Nephron (organoid): ENCODE measurements at regions not wholly inside any gene's neighbourhood (a gene's known extent, or its start where the extent isn't known, plus 50 kb on each side); places are given as distances from the start of the nearest gene placed in this dataset.

Source experiments
- H3K27ac Mint-ChIP-seq, 3 experiments: 2 replicates each; pipeline ENCODE4 v1.8.0; 2020; ENCODE audit warnings: mixed read lengths in 3 of 3, mild to moderate bottlenecking in 2 of 3, moderate library complexity in 1 of 3
- H3K27me3 Mint-ChIP-seq: 2 replicates; pipeline ENCODE4 v1.8.0; 2021; ENCODE audit warnings: low read depth, mild to moderate bottlenecking, moderate library complexity, mixed read lengths
- H3K36me3 Mint-ChIP-seq: 2 replicates; pipeline ENCODE4 v1.8.0; 2020; ENCODE audit warnings: low read depth, mixed read lengths
- H3K4me1 Mint-ChIP-seq: 2 replicates; pipeline ENCODE4 v1.8.0; 2020; ENCODE audit warnings: mixed read lengths
- H3K4me3 Mint-ChIP-seq, 3 experiments: 2 replicates each; pipeline ENCODE4 v1.8.0; 2020; ENCODE audit warnings: mild to moderate bottlenecking in 3 of 3, mixed read lengths in 3 of 3, moderate library complexity in 2 of 3
- H3K9me3 Mint-ChIP-seq: 2 replicates; pipeline ENCODE4 v1.8.0; 2020; ENCODE audit warnings: mixed read lengths
- CTCF ChIP-seq, 3 experiments: fragments of 200-600 bp; sonication (generic); IDR thresholded peaks; one replicate each; pipeline ENCODE4 v1.5.0; 2021; ENCODE audit warnings: antibody characterized with exemption in 3 of 3; ENCODE audit not compliant: unreplicated experiment in 3 of 3

DNA sequence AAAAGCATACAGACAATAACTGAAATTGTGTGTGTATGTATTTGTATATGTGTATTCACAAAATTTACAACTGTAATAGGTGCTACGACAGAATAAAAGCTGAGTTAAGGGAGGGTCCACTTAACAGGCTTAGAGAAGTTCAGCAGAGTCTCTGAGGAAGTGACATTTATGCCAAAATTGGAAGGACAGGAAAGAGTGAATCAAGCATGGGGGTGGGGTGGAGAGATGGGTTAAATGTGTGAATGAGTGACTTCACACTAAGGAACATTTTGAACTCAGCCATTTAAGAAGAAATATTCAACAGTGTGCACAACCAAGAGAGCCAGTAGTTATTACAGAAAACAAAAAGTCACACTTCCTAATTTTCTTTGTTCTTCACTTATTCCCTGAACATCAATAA, 53.8 kb upstream of the RGS1 start:
- Mint-ChIP-seq H3K27me3 (no peaks in the 10 kb centered on the region), H3K27ac (no peak overlapping the region), H3K9me3 (no peaks in the 10 kb centered on the region), H3K36me3 (no peaks in the 10 kb centered on the region), H3K4me1 (peaks cover under 1% of the 10 kb centered on the region), H3K4me3 (no peak overlapping the region)
- TF ChIP-seq CTCF (IDR thresholded peaks at IDR 0.05; ENCODE audit: unreplicated experiment in 3 of 3) = no peak

- no peak overlapping the region for H3K27ac Mint-ChIP-seq
- no peaks in the 10 kb centered on the region for H3K4me1 Mint-ChIP-seq
- no peak overlapping the region for H3K4me3 Mint-ChIP-seq
- no peak for TF ChIP-seq CTCF (IDR thresholded peaks at IDR 0.05; ENCODE audit: unreplicated experiment in 3 of 3)
- H3K27me3 Mint-ChIP-seq = no peaks in the 10 kb centered on the region
- no peaks in the 10 kb centered on the region for H3K36me3 Mint-ChIP-seq
- H3K9me3 Mint-ChIP-seq = no peaks in the 10 kb centered on the region
These were observed 52.9 kb upstream of the RGS1 start for GRCh38 chr1:192522673-192523072.

- Mint-ChIP-seq H3K4me1 (no peaks in the 10 kb centered on the region), H3K9me3 (no peaks in the 10 kb centered on the region)
- no peak for TF ChIP-seq CTCF (IDR thresholded peaks at IDR 0.05; ENCODE audit: unreplicated experiment in 3 of 3)
These were observed 51.4 kb upstream of the RGS1 start for GRCh38 chr1:192524223-192524622.

More at GRCh38 chr1:192524223-192524622, 51.4 kb upstream of the RGS1 start:
- Mint-ChIP-seq H3K27me3 (no peaks in the 10 kb centered on the region), H3K4me3 (no peak overlapping the region), H3K36me3 (no peaks in the 10 kb centered on the region), H3K27ac (no peak overlapping the region)
